SK-N-SH treated with all-trans-retinoic acid at 6 μM for 48 hours (cell line): ENCODE measurements at regions not wholly inside any gene's neighbourhood (a gene's known extent, or its start where the extent isn't known, plus 50 kb on each side); places are given as distances from the start of the nearest gene placed in this dataset.

ENCODE experiments used
- ESRRG ChIP-seq: fragments of 250-450 bp; sonication (Bioruptor Pico); IDR thresholded peaks from 2 replicates; pipeline ENCODE4 v1.6.1; 2021; ENCODE audit warnings: mild to moderate bottlenecking
- PATZ1 ChIP-seq: fragments of 250-450 bp; sonication (Bioruptor Pico); IDR thresholded peaks from 2 replicates; pipeline ENCODE4 v1.8.0; 2020; ENCODE audit warnings: mild to moderate bottlenecking, moderate library complexity, borderline replicate concordance

- TF ChIP-seq ESRRG (CRISPR knock-in tag) (no peak), PATZ1 (CRISPR knock-in tag) (no peak)
These were observed 103.3 kb downstream of the GPAM start for GRCh38 chr10:112080231-112080630.
